ENCODE measurements at regions not wholly inside any gene's neighbourhood (a gene's known extent, or its start where the extent isn't known, plus 50 kb on each side); places are given as distances from the start of the nearest gene placed in this dataset.

DNA sequence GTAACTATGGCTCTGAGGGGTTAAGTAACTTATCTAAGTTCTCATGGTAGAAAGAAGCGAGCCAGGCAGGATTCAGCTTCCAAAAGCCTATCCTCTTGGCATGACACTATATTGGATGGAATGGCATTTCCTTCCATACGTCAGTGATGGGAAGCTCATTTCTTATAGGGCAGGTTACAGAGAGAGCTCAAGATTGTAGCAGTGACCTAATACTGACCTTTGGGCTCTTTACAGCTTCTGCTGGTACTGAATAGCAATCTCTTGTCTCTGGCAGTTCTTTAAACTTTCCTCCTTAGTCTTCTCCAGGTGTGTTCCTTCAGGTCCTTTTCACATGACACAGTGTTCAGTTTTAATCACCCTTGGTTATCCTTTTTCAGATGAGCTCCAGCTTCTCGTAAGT is 133.0 kb downstream of the HRH4 start:
- Histone ChIP-seq H3K9ac (replicated peaks in 1 of 4; ENCODE audit: extremely low read depth in 1 of 4, low read depth in 3 of 4, low read length in 3 of 4) (no peak overlapping the region), H4K5ac (ENCODE audit: insufficient read length, low read depth, low read length) (no peak overlapping the region), H3K4me2 (ENCODE audit: insufficient read depth in 1 of 2, low read depth in 2 of 2, low read length in 2 of 2) (no peak overlapping the region), H4K91ac (replicated peaks; ENCODE audit: insufficient read length, low read length) (no peak overlapping the region), H2BK15ac (ENCODE audit: low read length) (no peak overlapping the region), H3K4ac (replicated peaks; ENCODE audit: insufficient read length, low read depth, low read length) (no peak overlapping the region), H3K27ac (ENCODE audit: low read depth, low read length) (no peak overlapping the region), H2BK20ac (ENCODE audit: low read length) (no peak overlapping the region), H3K79me1 (ENCODE audit: low read depth, low read length) (no peaks in the 10 kb centered on the region), H3K23ac (ENCODE audit: insufficient read length) (no peak overlapping the region), H3K56ac (replicated peaks; ENCODE audit: insufficient read length, low read depth, low read length) (no peak overlapping the region), H4K8ac (ENCODE audit: extremely low read depth, insufficient read depth, low read length) (no peak overlapping the region), H3K79me2 (ENCODE audit: control insufficient read depth in 1 of 2, insufficient read depth in 2 of 2, low read length in 2 of 2) (no peaks in the 10 kb centered on the region), H2AK5ac (ENCODE audit: low read depth, low read length) (no peak overlapping the region), H2AFZ (ENCODE audit: low read length) (no peak overlapping the region), H2BK12ac (ENCODE audit: low read depth, low read length) (no peak overlapping the region), H3K4me3 (ENCODE audit: extremely low read depth in 1 of 4, insufficient read depth in 2 of 4, low read depth in 3 of 4, low read length in 4 of 4) (no peak overlapping the region), H2BK120ac (replicated peaks; ENCODE audit: low read depth, low read length) (no peak overlapping the region), H3K4me1 (replicated peaks in 1 of 4; ENCODE audit: control insufficient read depth in 3 of 4, insufficient read depth in 4 of 4, low read length in 3 of 4) (peaks cover 0 to 3% (median 1%) of the 10 kb centered on the region in 4 experiments; a peak in 1 of 7 replicates), H3K9me3 (ENCODE audit: insufficient read depth in 2 of 2, low read depth in 1 of 2, low read length in 1 of 2) (no peaks in the 10 kb centered on the region), H3K27me3 (replicated peaks in 1 of 4; ENCODE audit: control insufficient read depth in 3 of 4, extremely low read depth in 1 of 4, insufficient read depth in 3 of 4, low read length in 3 of 4) (no peaks in the 10 kb centered on the region), H3K23me2 (ENCODE audit: low read depth, low read length) (no peaks in the 10 kb centered on the region), H3K36me3 (ENCODE audit: control insufficient read depth in 2 of 4, insufficient read depth in 4 of 4, low read length in 3 of 4) (no peaks in the 10 kb centered on the region), H4K20me1 (replicated peaks in 1 of 2; ENCODE audit: control insufficient read depth in 1 of 2, insufficient read depth in 2 of 2, low read length in 2 of 2) (no peaks in the 10 kb centered on the region), H2BK5ac (ENCODE audit: low read depth, low read length) (no peak overlapping the region), H3K14ac (ENCODE audit: insufficient read length) (no peak overlapping the region), H3K18ac (ENCODE audit: extremely low read depth, low read length) (no peak overlapping the region)
- 84% methylated on average over 3 of the region's 3 CpGs; no CpG with 5 or more reads in 1 of the 2 experiments for WGBS, 2 experiments (ENCODE audit: extremely low coverage in 1 of 2, insufficient coverage in 1 of 2, insufficient read length in 1 of 2, insufficient replicate concordance in 2 of 2, low coverage in 1 of 2, low lambda C conversion rate in 2 of 2, missing lambda C conversion rate in 1 of 2)
- TF ChIP-seq TCF12 (IDR thresholded peaks at IDR 0.05; ENCODE audit: low read depth, low read length) (no peak), EZH2 (IDR thresholded peaks at IDR 0.05; ENCODE audit: low read depth, low read length, severe bottlenecking) (no peak), CTCF (IDR thresholded peaks at IDR 0.05; ENCODE audit: control extremely low read depth in 1 of 3, insufficient read depth in 1 of 3, low read depth in 1 of 3, low read length in 3 of 3) (no peak), HDAC2 (IDR thresholded peaks at IDR 0.05; ENCODE audit: borderline replicate concordance in 1 of 2, low read depth in 2 of 2, low read length in 2 of 2) (no peak), ZNF274 (IDR thresholded peaks at IDR 0.05; ENCODE audit: borderline replicate concordance, extremely low read depth, low read length) (no peak), TAF7 (optimal IDR thresholded peaks at IDR 0.05; ENCODE audit: borderline replicate concordance, low read depth, low read length) (no peak), SP4 (IDR thresholded peaks at IDR 0.05; ENCODE audit: low read length) (no peak), CBX8 (IDR thresholded peaks at IDR 0.05; ENCODE audit: borderline replicate concordance, low read depth, low read length) (no peak), BRCA1 (IDR thresholded peaks at IDR 0.05; ENCODE audit: low read depth, low read length) (no peak), GABPA (IDR thresholded peaks at IDR 0.05; ENCODE audit: borderline replicate concordance, insufficient read depth, low read length) (no peak)
- TF ChIP-seq, protein P1, sequence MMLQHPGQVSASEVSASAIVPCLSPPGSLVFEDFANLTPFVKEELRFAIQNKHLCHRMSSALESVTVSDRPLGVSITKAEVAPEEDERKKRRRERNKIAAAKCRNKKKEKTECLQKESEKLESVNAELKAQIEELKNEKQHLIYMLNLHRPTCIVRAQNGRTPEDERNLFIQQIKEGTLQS (IDR thresholded peaks at IDR 0.05; ENCODE audit: insufficient read depth, low read depth, low read length), result no peak
- DNase-seq (ENCODE audit: low read depth in 1 of 2, low spot score in 2 of 2) (no peak), FAIRE-seq (no peak)
- ChIA-PET POLR2A (ENCODE audit: partially characterized antibody) (interaction anchor here (1.4 kb wide), 1 partner anchor 9 kb away, joined by 3 read pairs; no protein-coding TSS in a partner anchor), CTCF (ENCODE audit: partially characterized antibody) (interaction anchor here (1.2 to 14.4 kb wide), 4 partner anchors 9 to 136 kb away, joined by 3 to 166 read pairs (median 3); no protein-coding TSS in a partner anchor)
